NCI-H2227 treated with DMSO at 0.1 percent for 48 hours (cell line): ENCODE measurements at regions not wholly inside any gene's neighbourhood (a gene's known extent, or its start where the extent isn't known, plus 50 kb on each side); places are given as distances from the start of the nearest gene placed in this dataset.

Source experiments
- DNase-seq: peaks from one replicate; lab custom pipeline; 2025; lab: John Stamatoyannopoulos, UW

DNA sequence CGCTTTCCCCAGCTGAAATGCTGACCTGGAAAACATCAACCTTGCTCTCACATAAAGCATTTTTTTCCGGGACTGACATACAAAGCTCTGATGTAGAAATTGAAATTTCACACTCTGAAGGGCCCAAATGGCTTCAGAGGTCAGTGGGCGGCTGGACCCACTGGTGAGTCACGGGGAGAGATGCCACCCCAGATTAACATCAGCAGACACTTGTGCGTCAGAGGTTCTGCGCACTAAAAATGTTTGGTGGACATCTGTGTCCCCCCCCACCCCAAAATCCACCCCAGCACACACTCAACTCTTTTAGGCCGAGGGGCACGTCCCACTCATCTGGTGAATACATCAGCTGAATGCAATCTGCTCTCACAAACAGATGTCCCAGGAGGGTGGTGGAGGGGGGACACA, 208.9 kb downstream of the ASB1 start:
- DNase-seq, result no peak

DNA sequence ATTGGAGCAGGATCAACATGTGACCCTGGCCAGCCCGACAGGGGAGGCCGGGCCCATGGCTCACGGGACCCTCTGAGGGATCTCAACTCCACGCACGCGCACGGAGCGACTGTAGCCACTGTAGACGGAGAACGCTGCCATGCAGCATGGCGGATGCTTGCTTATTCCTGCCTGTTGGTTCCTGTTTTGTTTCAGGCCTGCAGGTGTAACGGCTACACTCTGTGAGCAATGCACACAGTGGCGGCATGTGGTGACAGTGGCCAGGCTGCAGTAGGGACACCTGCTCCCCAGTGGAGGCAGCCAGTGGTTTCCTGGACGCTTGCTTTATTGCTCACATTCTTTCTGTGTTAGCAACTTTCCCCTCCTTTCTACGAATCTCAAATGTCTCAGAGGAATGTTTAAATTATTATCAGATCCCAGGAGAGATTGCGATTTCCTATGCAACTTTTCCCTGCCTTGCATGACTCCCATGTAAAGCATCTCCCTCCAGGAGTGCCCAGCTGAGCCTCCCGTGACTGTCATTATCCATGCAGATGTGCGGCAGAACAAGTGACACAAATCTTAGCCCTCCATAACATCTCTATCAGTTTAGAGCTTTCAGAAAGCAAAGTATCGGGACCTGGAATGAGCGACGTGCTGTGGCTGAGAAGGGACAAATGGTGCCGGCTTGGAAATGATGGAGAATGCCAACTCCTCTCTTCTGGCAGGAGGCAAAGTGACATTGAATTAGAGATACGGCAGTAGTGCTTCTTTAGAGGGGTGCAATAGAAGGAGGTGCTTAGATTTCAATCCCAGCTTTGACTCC, 209.7 kb downstream of the ASB1 start:
- no peak for DNase-seq

DNA sequence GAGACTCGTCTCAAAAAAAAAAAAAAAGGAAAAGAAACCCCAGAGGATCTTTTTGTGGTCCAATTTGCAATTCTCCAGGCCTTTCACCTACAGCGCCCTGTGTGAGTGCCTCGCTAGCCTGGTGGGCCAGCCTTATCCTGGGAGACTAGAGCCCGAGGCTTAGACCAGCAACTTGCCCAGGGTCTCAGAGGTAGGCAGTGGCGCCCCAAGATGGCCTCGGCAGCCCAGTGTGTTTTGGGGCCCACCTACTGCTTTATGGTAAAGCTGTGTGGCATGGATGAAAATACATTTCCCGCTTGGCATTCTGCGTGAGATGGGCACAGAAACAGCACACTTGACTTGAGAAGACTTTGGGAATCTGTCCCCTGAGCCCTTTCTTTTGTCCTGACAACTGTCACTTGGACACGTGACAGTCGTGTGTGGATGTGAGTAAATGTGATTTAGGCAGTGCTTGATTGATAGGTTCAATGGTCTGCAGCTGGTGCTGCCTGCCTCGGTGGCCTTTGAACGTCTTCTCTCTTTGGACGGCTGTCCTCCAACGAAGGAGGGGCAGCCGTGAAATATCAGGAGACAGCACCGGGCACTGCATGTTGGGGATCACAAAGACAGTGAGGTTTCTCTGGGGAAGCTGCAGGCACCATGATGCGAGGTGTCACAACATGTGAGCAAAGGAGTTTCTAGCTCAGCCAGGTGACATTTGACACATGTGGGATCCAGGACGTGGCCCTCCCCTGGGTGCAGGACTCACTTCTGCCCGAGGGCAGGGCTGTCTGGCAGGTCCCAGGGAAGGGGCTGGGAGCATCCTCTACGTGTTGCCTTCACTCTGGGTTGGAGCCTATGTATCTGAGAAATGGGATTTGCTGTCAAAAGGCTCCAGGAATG, 209.5 kb upstream of the TWIST2 start:
- no peak for DNase-seq

DNA sequence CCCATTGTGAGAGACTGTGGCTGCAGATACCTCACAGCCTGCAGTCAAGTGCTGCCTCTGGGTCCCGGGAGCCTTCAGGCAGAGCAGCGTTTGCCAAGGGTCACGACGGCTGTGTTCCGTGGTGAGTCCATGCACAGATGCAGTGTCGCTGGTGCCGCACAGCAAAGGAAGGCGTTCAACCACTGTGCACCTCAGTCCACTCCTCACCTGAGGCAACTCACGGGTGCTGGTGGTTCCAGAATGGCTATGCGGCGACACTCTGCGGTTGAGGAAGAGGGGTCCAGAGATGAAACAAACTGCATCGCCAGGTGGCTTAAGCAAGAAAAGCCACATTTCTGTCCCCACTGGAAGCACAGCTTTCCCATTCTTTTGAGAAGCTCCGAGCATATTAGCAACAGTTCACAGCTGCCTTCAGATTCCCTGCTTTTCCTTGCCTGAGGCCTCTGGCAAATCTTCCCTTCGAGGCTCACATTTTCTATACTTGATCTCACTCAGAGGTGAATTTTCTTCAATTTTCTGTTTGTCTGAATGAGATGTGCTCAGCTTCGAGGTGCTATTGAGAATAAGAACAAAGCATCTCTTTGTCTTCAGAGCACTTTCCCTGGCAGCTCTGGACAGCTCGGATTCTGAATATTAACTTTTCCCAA, 208.8 kb upstream of the TWIST2 start:
- no peak for DNase-seq

DNA sequence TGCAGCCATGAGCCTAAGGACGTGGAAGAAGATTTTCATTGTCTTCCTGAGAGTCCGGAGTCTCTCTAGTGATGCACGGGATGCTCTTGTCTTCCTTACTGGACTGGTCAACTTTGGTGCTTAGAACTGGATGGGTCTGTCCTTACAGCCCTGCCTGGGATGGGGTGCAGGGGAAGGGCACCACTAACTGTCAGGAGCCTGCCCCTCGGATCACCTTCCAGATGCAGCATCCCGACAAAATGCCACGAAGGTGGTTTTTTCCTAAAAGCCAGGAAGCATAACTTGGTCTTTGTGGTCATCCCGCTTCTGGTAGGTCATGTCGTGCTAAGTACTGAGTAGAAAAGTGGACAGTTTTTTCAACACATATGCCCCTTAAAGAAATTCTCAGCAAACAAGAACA, 207.4 kb upstream of the TWIST2 start:
- DNase-seq, result no peak

DNA sequence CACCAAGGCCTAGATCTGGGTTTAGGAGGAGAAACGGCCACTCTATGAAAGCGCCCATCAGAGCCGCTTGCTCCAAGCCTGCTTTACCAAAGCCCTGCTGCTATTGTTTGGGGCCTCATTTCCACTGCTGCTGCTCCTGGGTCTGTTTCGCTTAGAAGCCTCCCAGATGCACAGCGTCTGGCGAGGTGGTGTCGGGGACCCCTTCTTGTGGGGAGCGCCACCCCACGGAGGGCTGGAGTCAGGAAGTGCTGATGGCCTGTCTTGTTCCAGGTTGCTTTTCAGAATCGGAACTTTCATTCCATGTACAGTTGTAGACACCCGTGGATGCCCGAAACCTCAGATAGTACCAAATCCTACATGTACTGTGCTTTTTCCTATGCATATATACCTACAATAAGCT, 204.9 kb upstream of the TWIST2 start:
- no peak for DNase-seq

DNA sequence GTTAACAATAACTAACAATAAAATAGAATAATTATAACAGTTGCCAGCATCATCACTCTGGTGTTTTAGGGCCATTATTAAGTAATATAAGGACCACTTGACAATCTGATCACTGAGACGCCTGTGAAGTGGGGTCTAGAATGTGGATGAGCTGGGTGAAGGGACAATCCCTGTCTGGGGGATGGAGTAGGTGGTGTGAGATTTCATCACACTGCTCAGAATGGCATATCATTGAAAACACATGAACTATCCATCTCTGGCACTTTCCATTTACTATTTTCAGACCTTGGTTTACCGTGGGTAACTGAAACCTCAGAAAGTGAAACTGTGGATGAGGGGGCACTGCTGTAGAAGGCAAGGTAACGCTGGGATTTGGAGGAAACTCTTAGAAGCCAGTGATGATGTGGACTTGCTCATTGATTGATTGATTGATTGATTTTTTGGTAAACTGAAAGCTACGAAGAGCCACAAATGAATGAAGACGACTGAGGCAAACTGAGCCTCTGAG, 204.4 kb upstream of the TWIST2 start:
- no peak for DNase-seq

DNA sequence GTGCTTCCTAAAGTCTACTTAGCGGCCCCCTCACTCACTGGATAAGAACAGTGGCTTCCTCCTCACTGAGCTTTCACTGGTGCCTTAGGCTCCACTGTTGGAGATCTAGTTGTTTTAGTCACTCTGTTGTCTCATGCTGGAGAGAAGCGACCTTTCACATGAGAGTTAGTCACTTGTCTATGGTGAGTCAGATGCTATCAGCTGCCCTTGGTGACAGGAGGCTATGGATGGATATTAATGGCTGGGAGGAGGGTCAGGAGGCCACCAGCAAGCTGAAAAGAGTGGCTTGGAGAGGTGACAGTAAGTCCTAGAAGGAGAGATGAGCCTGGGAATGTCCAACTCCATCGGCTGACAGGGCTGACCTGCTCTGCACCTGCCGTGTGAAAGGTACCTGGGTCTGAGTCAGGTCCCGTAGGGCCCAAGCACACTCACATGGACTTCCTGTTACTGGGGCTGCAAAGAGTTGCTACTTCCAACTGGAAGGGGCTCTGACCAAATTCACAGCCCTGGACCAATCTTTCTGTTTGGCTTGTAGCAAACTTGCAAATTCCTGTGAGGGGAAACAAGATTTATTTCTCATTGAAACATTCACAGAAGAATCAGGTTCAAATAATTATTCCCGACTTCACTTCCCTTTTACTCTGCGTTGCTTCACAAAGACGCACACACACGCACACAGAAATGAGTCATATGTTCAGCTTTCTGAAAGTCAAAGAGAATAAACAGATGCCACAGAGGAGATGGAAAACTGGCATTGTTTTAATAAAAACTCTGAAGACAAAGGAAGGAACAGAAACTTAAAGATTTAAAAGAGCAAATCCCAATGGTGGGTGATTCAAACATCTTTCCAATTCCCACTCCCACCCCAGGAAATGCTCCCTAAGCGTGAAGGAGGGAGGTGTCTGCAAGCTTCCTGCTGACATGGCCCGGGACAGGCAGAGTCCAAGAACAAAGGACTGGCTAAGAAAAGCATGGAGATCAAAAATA, 203.5 kb upstream of the TWIST2 start:
- no peak for DNase-seq

DNA sequence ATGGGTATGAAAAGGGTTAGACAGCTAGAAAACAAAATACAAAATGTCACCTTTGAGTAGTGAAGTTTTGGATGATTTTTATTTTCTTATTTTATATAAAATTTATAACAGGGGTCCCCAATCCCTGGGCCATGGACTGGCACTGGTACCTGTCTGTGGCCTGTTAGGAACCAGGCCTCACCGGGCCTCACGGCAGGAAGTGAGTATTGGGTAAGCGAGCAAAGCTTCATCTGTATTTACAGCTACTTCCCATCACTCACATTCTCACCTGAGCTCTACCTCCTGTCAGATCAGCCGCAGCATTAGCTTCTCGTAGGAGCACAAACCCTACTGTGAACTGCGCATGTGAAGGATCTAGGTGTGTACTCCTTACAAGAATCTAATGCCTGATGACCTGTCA, 202.8 kb upstream of the TWIST2 start:
- no peak for DNase-seq

DNA sequence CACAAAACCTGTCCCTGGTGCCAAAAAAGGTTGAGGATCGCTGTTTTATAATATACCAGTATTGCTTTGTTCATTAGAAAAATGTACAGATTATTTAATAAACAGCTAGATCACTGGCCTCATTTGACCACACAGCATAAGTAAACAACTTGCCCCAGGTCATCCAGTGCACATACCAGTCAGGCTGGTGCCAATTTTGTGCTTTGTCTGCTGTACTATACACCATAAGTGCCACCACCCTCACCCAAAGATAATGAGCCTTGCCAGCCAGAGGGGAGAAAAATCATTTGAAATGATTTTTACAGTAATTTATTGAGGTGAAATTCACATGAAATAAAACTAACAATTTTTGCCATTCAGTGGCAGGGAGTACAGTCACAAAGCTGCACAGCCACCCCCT, 202.2 kb upstream of the TWIST2 start:
- no peak for DNase-seq

DNA sequence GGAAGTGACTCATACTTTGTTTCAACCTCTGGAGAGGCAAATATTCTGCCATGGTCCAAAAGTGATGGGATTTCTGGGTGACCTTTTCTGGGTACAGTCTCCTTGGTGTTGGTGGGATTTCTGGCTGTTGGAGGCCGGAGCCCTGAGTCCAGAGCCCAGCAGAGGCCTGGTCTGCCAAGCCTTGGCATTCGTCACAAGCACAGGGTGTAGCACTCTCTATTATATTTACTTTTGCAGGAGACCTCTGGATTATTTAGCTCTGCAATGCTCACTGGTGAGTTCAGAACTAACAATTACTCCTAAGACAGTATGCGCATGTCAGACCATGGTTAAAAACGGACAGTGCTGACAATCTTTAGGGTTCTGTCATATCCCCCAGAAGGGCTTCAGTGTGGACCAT, 201.6 kb upstream of the TWIST2 start:
- no peak for DNase-seq

DNA sequence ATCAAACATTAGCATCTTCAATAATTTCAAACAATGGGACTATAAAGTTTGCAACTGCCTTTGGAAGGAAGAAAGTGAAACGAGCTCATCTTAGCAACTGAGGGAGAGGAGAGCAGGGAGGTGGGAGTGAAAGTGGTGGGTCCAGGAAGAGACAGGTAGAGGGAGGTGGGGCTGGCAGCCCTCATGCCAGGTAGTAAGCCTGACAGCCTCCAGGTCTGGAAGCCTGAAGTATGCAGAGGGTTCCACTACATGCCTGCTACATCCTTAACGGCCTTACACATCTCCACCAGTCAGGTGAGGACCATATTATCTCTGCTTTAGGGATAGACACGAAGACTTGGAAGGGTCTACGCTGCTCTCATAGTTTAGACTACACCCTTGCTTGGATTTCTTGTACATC, 201.1 kb upstream of the TWIST2 start:
- DNase-seq, result no peak

DNA sequence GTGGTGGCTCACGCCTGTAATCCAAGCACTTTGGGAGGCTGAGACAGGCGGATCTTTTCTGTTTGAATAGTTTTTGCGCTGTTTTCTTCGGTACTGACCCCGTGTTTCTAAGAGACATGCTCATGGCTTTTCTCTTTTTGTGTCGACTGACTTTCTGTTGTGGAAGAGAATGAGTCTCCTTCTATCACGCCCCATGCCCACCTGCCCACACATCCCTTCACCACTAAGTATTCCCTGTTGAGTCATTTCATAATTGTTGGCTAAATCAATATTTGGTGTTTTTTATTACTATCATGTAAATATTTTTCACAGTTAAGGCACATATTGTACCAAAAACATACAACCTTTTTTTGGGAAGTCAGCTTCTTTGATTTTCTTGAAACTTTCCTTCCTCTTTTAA, 198.8 kb upstream of the TWIST2 start:
- no peak for DNase-seq

DNA sequence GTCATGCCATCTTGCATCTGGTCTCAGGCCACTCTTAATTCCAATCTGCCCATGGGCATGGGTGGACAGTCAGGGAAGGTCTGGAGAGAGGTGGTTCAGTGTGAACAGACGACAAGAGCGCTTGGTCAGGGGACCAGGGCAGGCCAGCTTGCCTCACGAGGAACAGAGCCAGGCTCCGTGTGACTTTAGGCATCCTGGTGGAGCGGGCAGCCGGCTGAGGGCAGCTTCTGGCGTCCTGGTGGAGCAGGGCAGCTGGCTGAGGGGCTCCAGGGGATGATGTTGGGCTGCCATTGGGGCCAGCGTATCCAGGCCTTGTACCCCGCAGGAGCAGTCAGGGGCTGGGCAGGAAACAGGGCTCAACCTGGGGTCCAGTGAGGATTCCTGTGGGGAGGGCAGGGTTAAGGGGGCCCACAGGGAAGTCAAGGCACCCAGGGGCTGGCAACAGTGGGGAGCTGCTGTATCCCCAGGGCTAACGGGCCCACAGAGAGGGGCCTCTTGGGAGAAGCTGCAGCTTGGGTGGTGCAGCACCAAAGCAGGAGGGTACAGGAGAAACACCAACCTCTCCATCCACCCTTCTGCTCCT, 197.9 kb upstream of the TWIST2 start:
- no peak for DNase-seq

DNA sequence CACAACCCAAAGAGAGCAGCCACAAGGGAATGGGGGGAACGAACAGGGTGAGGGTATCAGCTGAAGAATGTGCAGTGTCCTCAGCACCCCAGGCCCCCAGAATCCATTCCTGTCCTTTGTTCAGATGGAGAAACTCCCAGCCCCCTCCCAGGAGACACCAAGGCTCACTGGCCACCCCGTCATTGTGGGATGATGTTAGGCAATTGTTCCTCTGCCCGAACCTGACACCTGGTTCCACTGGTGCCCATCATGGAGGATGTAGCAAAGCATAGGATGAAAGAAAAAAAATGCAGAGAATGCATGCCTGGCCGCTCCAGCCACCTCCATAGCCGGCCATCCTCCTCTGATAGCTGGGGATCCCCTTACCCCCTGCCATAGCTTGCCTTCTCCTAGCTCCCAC, 197.3 kb upstream of the TWIST2 start:
- DNase-seq, result no peak

DNA sequence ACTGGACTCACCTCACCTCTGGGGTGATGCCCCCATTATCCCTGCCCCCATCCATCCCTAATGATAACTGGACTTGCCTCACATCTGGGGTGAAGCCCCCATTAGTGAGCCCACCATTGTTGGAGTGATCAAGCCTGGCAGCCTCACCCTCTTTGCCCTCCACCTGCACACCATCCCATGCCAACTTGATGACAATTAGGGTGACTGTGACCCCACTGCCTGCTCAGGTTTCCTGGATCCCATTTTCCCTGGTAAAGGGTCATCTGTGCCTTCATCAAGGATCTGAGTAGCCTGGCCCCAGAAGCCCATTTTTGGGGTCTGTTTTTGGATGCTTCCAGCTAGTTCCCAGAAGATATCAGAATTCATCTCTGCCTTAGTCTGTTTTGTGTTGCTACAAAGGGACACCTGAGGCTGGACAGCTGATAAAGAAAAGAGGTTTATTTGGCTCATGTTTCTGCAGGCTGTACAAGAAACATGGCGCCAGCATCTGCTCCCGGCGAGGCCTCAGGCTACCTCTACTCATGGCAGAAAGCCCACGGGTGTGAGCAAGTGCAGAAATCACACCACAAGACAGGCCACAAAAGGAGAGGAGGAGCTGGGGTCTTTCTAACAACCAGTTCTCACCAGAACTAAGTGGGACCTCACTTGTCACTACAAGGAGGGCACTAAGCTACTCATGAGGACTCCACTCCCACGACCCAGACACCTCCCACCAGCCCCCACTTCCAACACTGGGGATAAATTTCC, 196.4 kb upstream of the TWIST2 start:
- DNase-seq, result no peak

DNA sequence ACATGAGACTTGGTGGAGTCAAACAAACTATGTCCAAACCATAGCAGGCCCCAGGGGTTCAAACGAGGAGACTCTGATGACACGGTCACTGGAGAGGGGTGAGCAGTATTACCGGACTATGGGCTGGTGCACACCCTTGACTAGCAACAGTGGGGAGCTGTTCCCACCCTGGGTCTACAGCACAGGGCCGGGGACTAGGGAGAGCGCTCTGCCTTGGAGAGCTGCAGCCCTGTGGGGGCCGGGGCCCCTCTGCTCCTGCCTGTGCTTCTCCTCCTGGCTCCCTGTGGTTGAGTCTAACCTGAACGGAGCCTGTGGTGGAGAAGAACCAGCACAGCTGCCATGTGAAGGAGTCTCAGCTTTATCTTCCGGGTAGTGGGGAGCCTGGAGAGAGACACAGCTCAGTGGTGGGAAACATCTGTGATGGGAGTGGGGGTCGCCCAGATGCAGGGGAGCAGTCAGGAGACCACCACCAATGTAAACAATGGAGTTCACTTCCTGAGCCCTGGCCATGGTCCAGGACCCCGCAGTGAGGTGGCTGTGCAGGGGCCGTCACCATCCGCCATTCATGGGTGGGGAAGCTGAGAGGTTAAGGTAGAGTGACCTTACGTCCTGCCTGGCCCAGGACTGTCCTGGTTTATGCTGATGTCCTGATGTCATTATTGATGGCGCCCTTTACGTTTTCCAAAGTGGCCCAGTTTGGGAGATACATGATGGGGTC, 195.7 kb upstream of the TWIST2 start:
- DNase-seq, result no peak

DNA sequence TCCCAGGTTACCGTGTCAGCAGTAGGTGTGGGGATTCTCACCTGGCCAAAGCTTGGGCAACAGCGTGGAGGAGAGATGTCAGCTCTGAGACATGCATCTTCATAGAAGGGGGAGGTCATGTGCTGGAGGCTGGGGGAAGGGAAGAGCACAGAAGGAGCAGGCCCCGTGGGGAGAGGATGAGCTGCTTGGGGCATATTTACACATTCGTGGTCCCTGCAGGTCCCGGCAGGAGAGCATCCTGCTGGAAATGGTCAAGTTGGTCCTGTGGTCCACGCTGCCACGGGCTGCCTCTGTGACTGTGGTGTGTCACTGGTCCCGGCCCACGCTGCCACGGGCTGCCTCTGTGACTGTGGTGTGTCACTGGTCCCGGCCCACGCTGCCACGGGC, 195.1 kb upstream of the TWIST2 start:
- no peak for DNase-seq

DNA sequence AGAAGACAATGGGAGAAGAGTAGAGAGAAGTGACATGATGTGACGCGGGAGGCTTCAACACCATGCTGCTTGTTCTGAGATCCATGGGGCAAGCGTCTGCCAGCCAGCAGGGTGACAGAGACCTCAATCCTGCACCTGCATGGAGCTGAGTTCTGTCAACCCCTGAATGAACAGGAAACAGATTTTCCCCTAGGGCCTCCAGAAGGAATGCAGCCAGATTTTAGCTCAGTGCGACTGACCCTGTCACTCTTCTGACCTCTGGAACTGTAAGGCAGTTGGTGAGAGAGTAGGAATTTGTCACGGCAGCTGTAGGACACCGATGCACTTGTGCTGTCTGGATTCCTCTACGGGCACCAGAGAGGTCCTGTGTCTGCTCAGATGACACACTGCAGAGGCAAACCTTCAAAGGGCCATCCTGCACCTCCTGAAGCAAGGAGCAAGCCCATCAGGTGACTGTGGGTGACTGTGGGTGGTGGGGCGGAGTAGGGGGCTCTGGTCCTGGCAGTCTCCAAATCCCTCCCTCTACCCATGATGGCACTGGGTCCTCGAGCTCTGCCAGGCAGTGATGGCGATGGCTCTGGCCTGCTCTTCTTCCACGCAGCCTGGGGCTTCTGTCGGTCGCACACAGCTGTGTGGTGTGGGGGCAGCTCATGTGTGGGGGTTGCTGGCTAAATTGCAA, 194.3 kb upstream of the TWIST2 start:
- DNase-seq, result no peak
